K562 (cell line): ENCODE measurements at regions not wholly inside any gene's neighbourhood (a gene's known extent, or its start where the extent isn't known, plus 50 kb on each side); places are given as distances from the start of the nearest gene placed in this dataset.

Experiments used
- ATAC-seq: fragments of 200-7000 bp; cut with Tn5 transposase; 3 replicates; pipeline ENCODE4 v1.9.1; 2020; ENCODE audit warnings: moderate library complexity
- BruUV-seq: library from RNA; stranded (reverse); fragments of 400-500 nt; replicated peaks from 2 replicates; lab custom pipeline; 2021; lab: Mats Ljungman, UMichigan
- CTCF ChIA-PET: fragments of 300-600 bp; formaldehyde crosslinking; extraction: SDS; loops from one replicate; lab custom pipeline; 2021; ENCODE audit warnings: low intra/inter-chr PET ratio; lab: Yijun Ruan, JAX
- POLR2A ChIA-PET: fragments of 300-600, 350-650 bp; sonication (Branson Sonifier 250); formaldehyde crosslinking; extraction: SDS; loops from one replicate; lab custom pipeline; 2021; ENCODE audit warnings: antibody characterized with exemption, inconsistent platforms; lab: Yijun Ruan, JAX
- DNase-seq, 4 experiments: peaks; one replicate each; pipeline versions ENCODE4 v3.0.0 to v3.0.0-alpha.2; 2011 to 2018; ENCODE audit warnings: low spot score in 3 of 4, mixed read lengths in 3 of 4; ENCODE audit errors: extremely low read depth in 1 of 4
- FAIRE-seq: peaks from 2 replicates; lab custom pipeline; 2011; peaks lifted over from hg19 to GRCh38; lab: Jason Lieb, UNC
- H2AFZ ChIP-seq: 2 replicates; pipeline ENCODE4 v1.6.0; 2011; ENCODE audit warnings: low read depth, low read length, control low read depth, inconsistent platforms
- H3K27ac ChIP-seq: fragments of 200-600 bp; 3 replicates; pipeline ENCODE4 v1.8.0; 2011; ENCODE audit warnings: low read depth, mild to moderate bottlenecking, control low read depth, inconsistent platforms, low read length, moderate library complexity, mixed read lengths; ENCODE audit errors: extremely low read depth
- H3K27me3 ChIP-seq, 2 experiments: fragments of 300-600 bp in 1 of 2; 2 replicates in 1 of 2; 3 replicates in 1 of 2; pipeline versions ENCODE4 v1.6.0 to v1.8.0; 2011; ENCODE audit warnings: inconsistent platforms in 2 of 2, low read length in 2 of 2, mild to moderate bottlenecking in 1 of 2, mixed read lengths in 1 of 2, moderate library complexity in 1 of 2; ENCODE audit not compliant: control insufficient read depth in 2 of 2, insufficient read depth in 2 of 2
- H3K36me3 ChIP-seq: fragments of 300-600 bp; 3 replicates; pipeline ENCODE4 v1.8.0; 2011; ENCODE audit warnings: mild to moderate bottlenecking, low read length, inconsistent platforms; ENCODE audit not compliant: control insufficient read depth, insufficient read depth
- H3K4me1 ChIP-seq, 2 experiments: fragments of 200-600 bp in 1 of 2; replicated peaks in 1 of 2; 2 replicates in 1 of 2; 3 replicates in 1 of 2; pipeline versions ENCODE4 v1.5.1 to v1.8.0; 2011; ENCODE audit warnings: inconsistent platforms in 2 of 2, low read length in 2 of 2, mild to moderate bottlenecking in 1 of 2, mixed read lengths in 1 of 2, moderate library complexity in 1 of 2; ENCODE audit not compliant: control insufficient read depth in 2 of 2, insufficient read depth in 2 of 2
- H3K4me2 ChIP-seq: 2 replicates; pipeline ENCODE4 v1.6.1; 2011; ENCODE audit warnings: low read length, control low read depth, inconsistent platforms, mixed read lengths; ENCODE audit not compliant: insufficient read depth
- H3K4me3 ChIP-seq: fragments of 200-600 bp; sonication (generic), shearing (Covaris generic); 2 replicates; pipeline ENCODE4 v1.5.1; 2016; ENCODE audit warnings: control low read depth, inconsistent platforms
- H3K79me2 ChIP-seq: fragments of 200-600 bp; 3 replicates; pipeline ENCODE4 v1.8.0; 2011; ENCODE audit warnings: low read length, inconsistent platforms; ENCODE audit not compliant: control insufficient read depth, insufficient read depth
- H3K9ac ChIP-seq, 2 experiments: 2 replicates each; pipeline versions ENCODE4 v1.6.0 to v1.6.1; 2011; ENCODE audit warnings: low read depth in 2 of 2, low read length in 2 of 2, control low read depth in 1 of 2, inconsistent platforms in 1 of 2, mild to moderate bottlenecking in 1 of 2, mixed read lengths in 1 of 2; ENCODE audit not compliant: insufficient read depth in 1 of 2
- H3K9me1 ChIP-seq: one replicate; pipeline ENCODE4 v1.6.0; 2011; ENCODE audit warnings: inconsistent platforms, mild to moderate bottlenecking, low read length, moderate library complexity; ENCODE audit not compliant: control insufficient read depth, insufficient read depth
- H3K9me3 ChIP-seq: replicated peaks from 2 replicates; pipeline ENCODE4 v1.5.1; 2011; ENCODE audit warnings: low read depth, low read length, inconsistent platforms; ENCODE audit not compliant: control insufficient read depth, insufficient read depth
- H4K20me1 ChIP-seq: replicated peaks from 2 replicates; pipeline ENCODE4 v1.6.1; 2011; ENCODE audit warnings: low read length, inconsistent platforms, mixed read lengths; ENCODE audit not compliant: control insufficient read depth, insufficient read depth
- ARHGAP35 ChIP-seq: fragments of 450-650 bp; IDR thresholded peaks from 2 replicates; pipeline ENCODE4 v1.6.1; 2018; ENCODE audit not compliant: partially characterized antibody
- ASH1L ChIP-seq: fragments of 450-650 bp; IDR thresholded peaks from 2 replicates; pipeline ENCODE4 v1.6.1; 2018; ENCODE audit warnings: borderline replicate concordance, mild to moderate bottlenecking, low read depth; ENCODE audit not compliant: partially characterized antibody
- CAMTA2 ChIP-seq: fragments of 250-450 bp; sonication (Bioruptor Pico); conservative IDR thresholded peaks from 2 replicates; pipeline ENCODE4 v1.5.1; 2022
- KLF16 ChIP-seq: IDR thresholded peaks from 2 replicates; pipeline ENCODE4 v1.6.1; 2016; ENCODE audit warnings: antibody characterized with exemption
- LCOR ChIP-seq: sonication (generic); formaldehyde crosslinking; IDR thresholded peaks from 2 replicates; pipeline ENCODE4 v1.8.0; 2022; ENCODE audit warnings: mild to moderate bottlenecking, missing genetic modification reagents
- NR2C2 ChIP-seq, 2 experiments: fragments of 200-800 bp in 1 of 2; sonication (Bioruptor generic) in 1 of 2; sonication (generic) in 1 of 2; formaldehyde crosslinking in 1 of 2; IDR thresholded peaks; 2 replicates each; pipeline versions ENCODE4 v1.6.1 to v1.8.0; 2016 to 2022; ENCODE audit warnings: mild to moderate bottlenecking in 1 of 2, missing compliant biosample characterization in 1 of 2, missing genetic modification characterization in 1 of 2, missing genetic modification reagents in 1 of 2
- RFX5 ChIP-seq: IDR thresholded peaks from 2 replicates; pipeline ENCODE4 v1.6.1; 2011; ENCODE audit warnings: low read depth, mild to moderate bottlenecking, improper control_type of control experiment, low read length
- RHOXF2B ChIP-seq: fragments of 250-450 bp; sonication (Bioruptor Pico); conservative IDR thresholded peaks from 2 replicates; pipeline ENCODE4 v1.5.1; 2021
- SIRT6 ChIP-seq: IDR thresholded peaks from one replicate; pipeline ENCODE4 v1.6.1; 2012; ENCODE audit warnings: low read depth, mild to moderate bottlenecking, control low read depth, inconsistent platforms, low read length, moderate library complexity
- SREBF1 ChIP-seq: fragments of 150-350 bp; IDR thresholded peaks from 2 replicates; pipeline ENCODE4 v1.6.1; 2014; ENCODE audit warnings: antibody characterized with exemption, low read depth, low read length, borderline replicate concordance
- ZNF436 ChIP-seq: fragments of 250-450, 450-650 bp; sonication (Bioruptor Pico); formaldehyde crosslinking; IDR thresholded peaks from 2 replicates; pipeline ENCODE4 v1.7.0; 2020; ENCODE audit warnings: mild to moderate bottlenecking
- ZNF561 ChIP-seq: fragments of 450-650 bp; formaldehyde crosslinking; conservative IDR thresholded peaks from 2 replicates; pipeline ENCODE4 v1.4.0; 2020; ENCODE audit warnings: mild to moderate bottlenecking, moderate library complexity
- ZNF609 ChIP-seq: sonication (generic); formaldehyde crosslinking; IDR thresholded peaks from 2 replicates; pipeline ENCODE4 v1.8.1; 2023; ENCODE audit warnings: missing genetic modification reagents, mild to moderate bottlenecking, borderline replicate concordance
- WGBS: fragments of 100-300 bp; shearing (Covaris generic); methylation state at CpG from one replicate; pipeline ENCODE4 v1.1.6; 2016; ENCODE audit warnings: low coverage, mixed read lengths; ENCODE audit not compliant: insufficient coverage; ENCODE audit errors: missing lambda C conversion rate; 5-methylcytosine and 5-hydroxymethylcytosine counted together
- in situ Hi-C: fragments of 300-500 bp; cut with MboI; formaldehyde crosslinking; loops from 4 replicates; pipeline ENCODE4 v1.15.0; 2018; ENCODE audit warnings: inconsistent platforms, mixed read lengths
- intact Hi-C: fragments of 100-400 bp; cut with micrococcal nuclease; formaldehyde crosslinking; loops from 2 replicates; pipeline ENCODE4 v1.14.2; 2022

GRCh38 chr10:64283621-64284020, 762.4 kb downstream of the REEP3 start:
- Histone ChIP-seq H3K27me3 (no peaks in the 10 kb centered on the region), H4K20me1 (no peaks in the 10 kb centered on the region), H3K9me1 (no peaks in the 10 kb centered on the region), H3K27ac (no peak overlapping the region), H3K4me3 (no peak overlapping the region), H3K36me3 (no peaks in the 10 kb centered on the region), H3K9ac (no peak overlapping the region), H2AFZ (no peak overlapping the region), H3K4me1 (no peaks in the 10 kb centered on the region), H3K4me2 (no peak overlapping the region), H3K9me3 (no peaks in the 10 kb centered on the region), H3K79me2 (no peaks in the 10 kb centered on the region)
- DNase-seq: no peak
- CTCF ChIA-PET: interaction anchor here (0.7 kb wide), 1 partner anchor 391 kb away, joined by 4 read pairs; no protein-coding TSS in a partner anchor
- no TSS peak for BruUV-seq
- 1% methylated on average over 3 of the region's 3 CpGs for WGBS
- POLR2A ChIA-PET: no interaction called here
- in situ Hi-C loops: no loop called here
- FAIRE-seq: no peak
- no peak for TF ChIP-seq RFX5
- no peak for TF ChIP-seq SIRT6
- ATAC-seq: no peak
- intact Hi-C loops: no loop called here

- FAIRE-seq: no peak
- Histone ChIP-seq H3K9me1 (no peaks in the 10 kb centered on the region), H3K4me1 (no peaks in the 10 kb centered on the region), H4K20me1 (no peaks in the 10 kb centered on the region), H3K27ac (no peak overlapping the region), H3K9me3 (no peaks in the 10 kb centered on the region), H3K27me3 (no peaks in the 10 kb centered on the region), H3K36me3 (no peaks in the 10 kb centered on the region), H3K4me2 (no peak overlapping the region), H3K79me2 (no peaks in the 10 kb centered on the region), H3K9ac (no peak overlapping the region), H3K4me3 (no peak overlapping the region), H2AFZ (no peak overlapping the region)
- in situ Hi-C loops (no loop called here), intact Hi-C loops (no loop called here)
- DNase-seq: no peak
- ChIA-PET POLR2A (no interaction called here), CTCF (no interaction called here)
- WGBS: 0% methylated on average over 2 of the region's 2 CpGs
- no peak for ATAC-seq
- no TSS peak for BruUV-seq
- TF ChIP-seq CAMTA2 (CRISPR knock-in tag) (no peak), LCOR (CRISPR knock-in tag) (no peak), ASH1L (no peak), ZNF561 (CRISPR knock-in tag) (no peak), RHOXF2B (CRISPR knock-in tag) (no peak), NR2C2 (CRISPR knock-in tag; IDR thresholded peaks at IDR 0.05) (no peak), NR2C2 (tag; IDR thresholded peaks at IDR 0.05) (no peak), KLF16 (no peak), ARHGAP35 (no peak), SREBF1 (no peak), ZNF609 (CRISPR knock-in tag) (no peak), ZNF436 (CRISPR knock-in tag) (no peak)
Observed at GRCh38 chr10:64286533-64286932, 765.3 kb downstream of the REEP3 start.
